HG03342 (cell line): ENCODE measurements at regions not wholly inside any gene's neighbourhood (a gene's known extent, or its start where the extent isn't known, plus 50 kb on each side); places are given as distances from the start of the nearest gene placed in this dataset.

ENCODE experiments used
- ATAC-seq: cut with Tn5 transposase; IDR thresholded peaks from one replicate; pipeline ENCODE4 v1.9.1; 2021; ENCODE audit warnings: mild to moderate bottlenecking, moderate library complexity; ENCODE audit not compliant: unreplicated experiment

DNA sequence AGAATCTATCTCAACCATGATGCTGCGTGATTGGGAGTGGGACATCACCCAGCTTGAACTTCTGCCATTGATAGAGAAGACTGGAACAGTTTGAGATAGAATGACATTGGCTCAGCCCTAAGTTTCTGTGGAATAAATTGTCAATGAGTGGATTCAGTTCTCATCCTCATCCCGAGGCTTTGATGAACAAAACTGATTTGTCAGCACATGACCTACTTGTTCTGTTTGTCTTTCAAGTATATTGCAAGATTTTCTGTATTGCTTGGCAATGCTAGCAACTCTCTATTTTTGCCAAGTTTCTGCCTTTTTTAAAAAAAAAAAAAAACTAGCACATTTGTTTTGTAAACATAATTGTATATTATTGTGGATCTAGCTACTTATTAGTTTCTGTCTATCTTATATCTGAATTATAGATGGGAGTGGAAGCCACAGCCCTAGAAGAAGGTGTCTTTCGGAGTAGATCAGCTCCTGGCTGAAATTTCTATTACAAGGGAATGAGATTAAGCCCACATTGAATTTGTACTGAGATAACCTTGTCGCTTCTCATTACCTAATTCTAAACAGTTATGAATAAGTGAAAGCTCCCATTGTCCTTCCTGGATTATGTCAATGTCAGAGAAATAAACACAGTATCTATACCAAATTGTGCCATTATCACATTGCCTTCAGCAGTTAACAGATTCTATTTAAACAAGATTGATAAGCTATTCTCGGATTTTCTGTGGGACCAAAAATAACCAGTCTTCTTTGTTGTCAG is 166.1 kb downstream of the TNFSF13B start:
- ATAC-seq, result no peak

DNA sequence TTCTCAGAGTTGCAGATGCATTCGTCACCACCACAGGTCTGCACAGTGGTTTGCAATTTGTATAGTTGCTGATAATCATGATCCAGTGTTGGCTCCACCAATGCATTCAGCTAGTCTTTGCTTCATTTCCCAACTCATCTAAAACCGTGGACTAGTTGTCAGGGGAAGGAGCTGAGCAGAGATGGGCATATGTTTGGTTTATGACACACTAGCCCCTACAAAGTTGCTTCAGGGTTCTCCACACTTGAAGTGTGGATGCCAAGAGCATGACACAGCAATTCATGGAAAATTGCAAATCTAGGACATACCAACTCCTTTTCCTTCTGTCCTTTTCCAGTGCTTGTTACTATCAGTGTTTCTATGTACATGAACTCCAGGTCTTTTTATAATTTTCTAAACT is 168.0 kb downstream of the TNFSF13B start:
- ATAC-seq, result no peak

DNA sequence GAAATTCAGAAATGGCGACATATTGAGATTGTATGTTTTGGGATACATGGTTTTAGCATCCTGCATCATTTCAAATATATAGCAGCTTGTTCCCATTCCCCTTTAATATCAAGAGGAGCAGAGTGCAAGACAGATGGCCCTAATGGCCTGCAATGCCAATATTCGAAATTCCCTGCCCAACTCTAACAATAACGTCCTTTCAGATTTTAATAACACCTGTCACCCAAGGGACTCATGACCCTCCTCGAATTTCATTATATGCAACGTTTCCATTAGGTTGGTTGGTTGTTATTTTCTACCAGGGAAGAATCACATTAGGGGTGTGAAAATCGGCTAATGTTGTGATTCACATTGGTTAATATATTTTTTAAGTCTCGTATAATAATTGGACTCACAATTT is 170.0 kb downstream of the TNFSF13B start:
- ATAC-seq, result no peak

DNA sequence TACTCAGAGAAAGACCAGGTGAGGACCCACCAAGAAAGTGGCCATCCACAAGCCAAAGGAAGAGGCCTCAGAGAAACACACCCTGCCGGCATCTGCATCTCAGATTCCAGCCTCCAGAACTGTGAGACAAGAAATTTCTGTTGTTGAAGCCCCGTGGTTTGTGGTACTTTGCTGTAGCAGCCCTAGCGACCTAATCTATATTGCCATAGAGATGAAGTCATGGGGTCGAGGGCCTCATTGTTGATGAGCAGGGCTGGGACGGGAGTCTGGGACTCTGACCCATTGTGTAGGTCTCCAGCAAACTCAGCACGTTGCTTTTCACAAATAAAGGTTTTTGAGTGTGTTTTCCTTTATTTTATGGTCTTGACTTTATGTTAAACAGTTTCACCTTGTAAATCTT is 174.9 kb downstream of the TNFSF13B start:
- no peak for ATAC-seq

DNA sequence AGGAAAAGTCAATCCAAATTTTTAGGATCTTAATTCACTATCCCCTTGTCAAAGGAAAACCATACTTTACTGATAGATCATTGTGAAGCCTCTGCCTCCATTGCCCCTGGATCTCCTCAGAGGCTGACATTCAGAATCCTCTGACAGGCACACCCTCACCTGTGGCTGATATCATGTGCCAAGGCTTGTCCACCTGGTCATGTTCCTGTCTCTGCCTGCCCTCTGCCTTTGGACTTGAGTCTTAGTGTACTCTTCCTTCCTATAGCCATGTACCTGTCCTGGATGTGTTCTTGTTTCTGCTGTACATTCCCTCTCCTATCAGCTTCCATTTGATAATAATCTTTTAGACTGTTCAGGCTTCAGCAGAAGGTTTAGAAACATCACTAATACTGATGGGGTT is 179.4 kb downstream of the TNFSF13B start:
- ATAC-seq, result no peak

DNA sequence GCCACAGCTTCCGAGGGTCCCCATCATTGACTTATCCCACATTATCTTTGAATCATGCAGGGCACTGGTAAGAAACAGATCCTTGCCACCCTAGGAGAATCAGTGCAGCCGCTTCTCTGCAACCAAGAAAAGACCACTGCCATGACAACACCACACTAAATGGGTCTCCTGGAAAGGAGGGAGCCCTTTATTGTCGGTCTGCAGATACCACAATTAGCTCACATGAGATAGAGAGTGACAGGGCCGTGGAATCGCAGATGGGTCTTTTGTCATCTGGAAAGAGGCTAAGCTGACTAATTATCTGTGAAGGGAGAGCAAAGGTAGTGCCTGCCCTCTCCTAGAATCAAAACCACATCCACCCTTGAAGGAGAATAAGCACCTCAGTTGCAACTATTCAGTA is 178.3 kb upstream of the MYO16 start:
- ATAC-seq, result no peak

DNA sequence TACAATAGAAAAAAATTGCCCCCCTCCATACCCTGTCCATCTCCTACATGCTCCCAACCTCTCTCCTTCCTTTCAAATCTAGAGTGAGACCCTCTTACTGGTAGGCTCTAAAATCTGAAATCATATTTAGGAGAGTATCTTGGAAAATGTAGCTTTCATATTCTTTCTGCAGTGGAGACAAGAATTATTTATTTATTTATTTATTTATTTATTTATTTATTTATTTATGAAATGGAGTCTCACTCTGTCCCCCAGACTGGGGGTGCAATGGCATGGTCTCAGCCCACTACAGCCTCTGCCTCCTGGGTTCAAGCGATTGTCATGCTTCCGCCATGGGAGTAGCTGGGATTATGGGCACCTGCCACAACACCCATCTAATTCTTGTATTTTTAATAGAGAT is 174.1 kb upstream of the MYO16 start:
- no peak for ATAC-seq

DNA sequence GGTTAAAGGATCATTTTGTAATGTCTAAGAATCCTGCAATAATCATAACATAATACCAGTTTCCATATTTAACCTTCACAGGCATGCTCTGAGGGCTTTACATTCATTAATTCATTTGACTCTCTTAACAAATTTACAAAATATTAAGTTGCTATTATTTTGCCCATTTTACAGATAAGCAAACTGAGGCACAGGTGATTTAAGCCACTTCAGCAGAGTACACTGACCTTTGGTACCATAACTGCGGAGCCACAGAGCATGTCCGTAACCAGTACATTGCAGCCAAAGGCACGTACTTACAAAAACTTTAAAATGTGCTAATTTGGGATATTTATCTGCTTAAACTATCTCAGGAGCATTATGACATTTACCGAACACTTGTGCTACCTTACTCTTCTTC is 169.4 kb upstream of the MYO16 start:
- ATAC-seq, result no peak

DNA sequence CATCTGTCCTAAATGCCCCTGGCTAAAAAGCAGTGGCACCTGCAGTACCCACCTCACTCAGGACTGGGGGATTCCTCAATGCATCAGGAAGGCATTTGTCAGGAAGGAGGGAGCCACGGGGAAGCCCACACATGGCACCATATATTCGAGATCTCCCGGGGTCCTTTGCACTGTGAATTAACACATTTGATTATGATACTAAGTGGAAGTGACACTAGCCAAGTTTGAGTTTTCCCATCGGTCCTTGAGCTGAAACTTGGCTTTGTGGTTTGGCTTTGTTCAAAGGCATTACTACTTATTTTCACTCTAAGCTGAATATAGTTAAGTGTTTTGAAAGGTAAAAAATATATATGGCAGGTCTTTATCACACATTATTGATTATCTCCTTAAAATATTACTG is 168.7 kb upstream of the MYO16 start:
- ATAC-seq, result no peak

DNA sequence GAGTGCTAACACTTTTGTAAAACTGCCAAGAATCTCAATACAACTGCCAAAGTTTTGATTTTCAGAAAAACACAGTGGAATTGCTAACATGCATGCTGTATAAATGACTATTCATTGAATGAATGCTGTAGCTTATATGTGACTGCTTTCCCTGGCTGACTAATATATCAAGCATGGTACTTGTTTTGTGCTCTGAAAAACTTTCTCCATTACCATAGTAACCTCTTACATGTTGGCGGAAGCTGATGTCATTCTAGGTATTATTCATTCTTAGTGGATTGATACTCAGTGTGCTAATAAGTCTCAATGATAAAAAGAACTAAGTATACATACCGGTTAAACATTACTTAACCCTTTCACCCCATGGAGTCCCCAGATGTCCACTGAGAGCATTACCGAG is 166.1 kb upstream of the MYO16 start:
- ATAC-seq, result peak; percentile 68

DNA sequence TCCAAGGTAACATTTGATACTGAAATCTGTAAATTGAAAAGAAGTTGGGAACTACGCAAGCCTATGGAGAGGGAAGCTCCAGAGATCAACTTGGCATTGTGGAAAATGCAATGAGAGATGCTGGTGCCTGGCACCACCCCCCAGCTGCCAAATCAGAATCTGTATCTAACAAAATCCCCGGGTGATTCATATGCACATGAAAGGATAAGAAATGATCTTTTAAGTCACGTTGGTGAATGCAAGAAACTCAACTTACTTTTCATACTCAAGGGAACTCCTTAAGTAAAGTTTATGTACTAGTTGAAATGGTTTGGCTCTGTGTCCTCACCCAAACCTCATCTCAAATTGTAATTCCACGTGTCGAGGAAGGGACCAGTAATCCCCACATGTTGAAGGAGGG is 158.5 kb upstream of the MYO16 start:
- ATAC-seq, result no peak

DNA sequence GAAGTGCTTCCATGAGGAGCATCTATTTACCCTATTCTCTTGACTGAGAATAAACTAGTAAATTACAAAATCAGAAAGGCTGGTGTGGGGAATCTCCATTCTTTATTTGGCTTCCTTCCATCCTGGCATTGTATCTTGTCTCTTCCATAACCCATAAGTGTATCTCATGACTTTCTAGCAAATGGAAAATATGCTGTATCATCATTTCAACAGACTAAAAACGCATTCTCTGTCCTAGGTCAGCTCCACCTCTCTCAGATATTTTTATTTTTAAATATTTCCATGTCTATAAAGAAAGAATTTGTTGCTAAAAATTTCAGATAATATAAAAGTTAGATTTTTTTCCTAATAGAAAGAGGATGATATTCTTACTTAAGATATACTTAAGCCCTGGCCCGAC is 154.2 kb upstream of the MYO16 start:
- no peak for ATAC-seq

DNA sequence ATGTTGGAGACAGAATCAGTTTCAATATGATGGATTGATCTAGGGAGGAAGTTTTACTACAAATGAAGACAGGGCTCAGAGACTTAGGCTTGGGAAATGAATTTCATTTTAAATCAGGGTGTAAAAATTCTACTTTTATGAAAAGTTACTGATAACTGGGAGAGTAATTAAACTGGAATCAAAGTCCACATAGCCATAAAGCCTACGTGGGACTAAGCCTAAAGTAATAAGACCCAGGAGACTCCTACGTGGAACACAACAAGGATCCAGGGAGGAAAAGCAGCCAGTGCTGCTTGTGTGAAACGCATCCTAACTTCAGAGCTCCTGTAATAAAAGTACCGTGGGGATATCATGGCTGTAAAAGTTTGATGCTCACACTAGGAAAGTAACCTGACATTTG is 152.0 kb upstream of the MYO16 start:
- ATAC-seq, result no peak

DNA sequence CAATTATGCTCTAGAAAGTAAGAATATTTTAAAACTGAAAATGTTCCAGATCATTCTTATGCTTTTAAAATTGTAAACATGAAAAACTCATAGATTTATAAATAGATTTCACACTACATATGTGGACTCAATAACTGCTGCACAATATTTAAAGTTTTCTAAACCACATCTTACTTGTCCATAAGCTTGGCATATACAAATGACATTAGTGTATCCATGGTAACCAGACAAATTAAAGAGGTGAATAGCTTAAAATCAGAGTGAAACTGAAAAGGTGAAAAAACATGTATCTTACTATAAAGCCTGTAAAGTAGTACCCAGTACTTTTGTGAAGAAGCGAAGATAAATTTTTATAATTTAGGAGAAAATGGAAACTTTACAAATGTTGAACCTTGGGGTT is 151.2 kb upstream of the MYO16 start:
- ATAC-seq, result no peak

DNA sequence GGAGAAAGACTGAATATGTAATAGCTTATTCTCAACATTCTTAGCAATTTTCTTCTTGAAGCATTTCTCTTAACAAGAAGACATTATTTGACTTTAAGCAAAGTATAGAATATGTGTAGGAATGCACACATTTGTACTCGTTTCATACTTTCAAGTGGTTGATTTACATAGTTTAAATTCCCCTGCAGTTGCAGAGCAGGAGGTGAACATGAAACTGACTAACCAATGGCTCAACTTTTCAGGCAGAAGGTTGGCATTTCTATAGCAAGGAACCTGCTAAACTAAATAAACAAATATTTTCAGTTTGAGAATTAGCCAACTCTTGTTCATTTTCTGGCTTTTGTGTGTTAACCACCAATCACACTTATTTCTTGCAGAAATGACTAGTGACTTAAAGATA is 145.4 kb upstream of the MYO16 start:
- no peak for ATAC-seq

DNA sequence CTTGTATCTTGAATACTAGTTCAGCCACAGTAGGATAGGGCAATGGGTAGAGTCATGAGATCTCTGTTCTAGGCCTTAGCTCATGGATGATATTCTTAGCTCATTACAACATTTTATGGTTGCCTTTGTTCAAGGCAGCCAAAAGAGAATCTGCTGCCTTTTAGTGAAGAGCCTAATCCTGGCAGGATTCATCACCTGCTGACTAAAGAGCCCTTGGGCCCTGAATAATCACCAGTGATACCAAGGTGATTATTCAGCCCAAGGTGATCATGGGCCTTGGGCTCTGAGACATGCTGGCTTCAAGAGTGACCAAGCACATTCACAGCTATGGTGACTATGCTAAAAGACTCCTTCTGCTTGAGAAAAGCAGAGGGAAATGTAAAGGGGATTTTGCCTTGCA is 143.3 kb upstream of the MYO16 start:
- ATAC-seq, result no peak

DNA sequence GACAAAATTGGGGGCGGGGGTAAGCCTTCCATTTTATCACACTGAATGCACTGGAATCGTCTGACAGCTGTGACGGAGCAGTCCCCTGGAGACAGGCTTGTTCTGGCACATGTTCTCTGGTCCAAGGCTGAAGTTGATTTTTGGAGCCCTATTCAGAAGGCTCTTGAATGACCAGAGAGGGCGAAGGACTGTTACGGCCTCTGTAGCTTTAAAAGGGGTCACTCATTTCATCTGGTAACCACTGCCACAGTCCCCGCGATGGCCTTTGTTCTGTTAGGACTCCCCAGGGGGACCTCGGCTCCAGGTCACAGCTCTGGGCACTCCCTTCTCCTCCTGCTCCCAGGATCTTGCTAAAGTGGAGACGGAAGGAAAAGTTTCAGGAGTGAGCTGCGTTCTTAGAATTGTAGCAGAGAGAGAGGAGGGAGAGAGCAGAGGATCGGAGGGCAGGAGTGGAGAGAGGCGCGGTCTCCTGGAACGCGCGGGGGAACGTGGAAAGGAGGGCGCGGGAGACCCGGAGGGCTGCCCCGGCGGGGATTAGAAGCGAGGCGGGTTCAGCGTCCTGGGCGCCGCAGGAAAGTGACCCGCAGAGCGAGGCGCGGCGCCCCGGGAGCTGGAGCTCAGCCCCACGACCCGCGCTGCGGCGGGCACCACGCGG is 134.3 kb upstream of the MYO16 start:
- ATAC-seq, result no peak

DNA sequence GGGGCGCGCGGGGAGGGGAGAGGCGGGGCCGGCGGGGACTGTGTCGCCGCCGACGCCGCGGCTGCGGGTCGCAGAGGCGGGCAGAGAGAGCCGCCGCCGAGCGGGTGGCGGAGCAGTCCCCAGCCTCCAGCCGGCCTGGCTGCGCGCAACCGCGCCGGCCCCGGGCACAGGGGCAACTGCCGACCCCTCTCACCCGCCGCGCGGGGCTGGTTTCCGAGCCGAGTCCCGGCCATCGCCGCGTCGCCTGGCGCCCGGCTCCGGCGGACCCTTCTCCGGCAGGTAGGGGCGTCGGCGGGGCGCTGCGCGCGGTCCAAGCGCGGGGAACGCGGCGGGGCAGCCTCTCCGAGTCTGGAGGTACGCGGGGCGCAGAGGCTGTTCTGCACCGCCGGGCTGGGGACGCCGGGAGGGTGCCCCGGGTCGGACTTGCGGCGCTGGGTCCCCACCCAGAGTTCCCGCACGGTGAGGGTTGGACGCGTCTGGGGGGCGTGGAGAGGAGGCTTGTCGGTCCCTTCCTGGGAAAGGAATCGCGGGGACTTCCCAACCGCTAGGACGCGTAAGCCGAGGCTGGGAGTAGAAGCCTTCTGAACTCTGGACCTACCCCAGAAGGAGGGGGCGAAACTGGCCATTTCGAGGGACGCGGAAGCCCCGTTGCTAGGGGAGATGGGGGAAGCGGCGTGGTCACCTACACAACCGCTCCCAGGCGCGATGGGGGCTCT is 133.6 kb upstream of the MYO16 start:
- no peak for ATAC-seq

DNA sequence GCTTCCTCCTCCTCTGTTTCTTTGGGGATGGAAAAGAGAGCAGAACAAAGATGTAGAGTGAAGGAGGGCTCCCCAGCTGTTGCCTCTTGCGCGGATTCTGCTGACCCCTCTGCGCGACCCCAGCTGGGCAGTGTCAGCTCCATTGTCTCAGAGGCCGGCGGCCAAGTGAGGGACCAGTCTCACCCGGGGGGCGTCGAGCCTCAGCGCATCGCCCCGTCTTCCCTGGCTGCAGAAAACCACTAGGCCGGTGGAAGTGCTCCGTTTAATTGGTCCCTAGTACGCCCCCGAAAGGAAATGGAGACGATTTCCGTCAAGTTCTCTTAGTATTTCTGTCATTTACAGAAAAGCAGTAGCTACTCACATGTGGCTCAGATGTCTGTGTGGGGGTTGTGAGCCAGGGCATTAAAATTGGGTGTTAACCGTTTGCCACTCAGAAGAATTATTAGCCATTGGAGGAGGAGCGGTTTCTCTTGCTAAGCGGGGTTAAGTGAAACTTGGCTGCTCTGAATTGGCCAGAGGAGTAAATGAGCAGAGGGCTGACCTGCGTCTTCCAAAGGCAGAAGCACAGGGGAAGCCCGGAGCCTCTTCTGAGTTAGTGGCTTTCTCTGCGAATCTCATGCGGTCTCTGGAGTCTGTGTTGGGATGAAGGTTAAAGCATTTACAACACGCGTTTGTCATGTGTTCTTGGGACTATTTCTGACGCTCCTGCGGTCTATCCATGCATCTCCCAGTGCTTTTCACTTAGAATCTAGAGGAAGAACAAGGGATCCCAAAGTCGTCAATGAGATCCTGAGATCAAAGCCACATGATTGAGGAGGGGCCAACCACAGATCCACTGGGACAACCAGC is 132.8 kb upstream of the MYO16 start:
- no peak for ATAC-seq

DNA sequence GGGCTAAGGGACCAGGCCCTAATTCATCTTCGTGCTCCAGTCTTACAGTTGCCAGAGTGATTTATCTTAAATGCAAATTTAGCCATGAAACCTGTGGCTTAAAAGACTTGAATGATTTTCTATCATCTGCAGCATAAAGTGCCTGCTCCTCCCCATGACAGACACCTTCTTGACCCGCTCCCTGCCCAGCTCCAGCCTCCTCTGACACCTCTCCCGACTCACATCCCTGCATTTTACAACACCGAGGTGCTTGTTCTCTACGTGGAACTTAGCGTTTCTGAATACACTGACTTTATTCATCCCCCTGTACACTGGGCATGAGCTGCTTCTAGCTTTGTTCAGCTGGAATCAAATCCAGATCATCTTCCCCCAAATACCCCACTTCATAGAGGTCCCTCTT is 128.7 kb upstream of the MYO16 start:
- ATAC-seq, result no peak

DNA sequence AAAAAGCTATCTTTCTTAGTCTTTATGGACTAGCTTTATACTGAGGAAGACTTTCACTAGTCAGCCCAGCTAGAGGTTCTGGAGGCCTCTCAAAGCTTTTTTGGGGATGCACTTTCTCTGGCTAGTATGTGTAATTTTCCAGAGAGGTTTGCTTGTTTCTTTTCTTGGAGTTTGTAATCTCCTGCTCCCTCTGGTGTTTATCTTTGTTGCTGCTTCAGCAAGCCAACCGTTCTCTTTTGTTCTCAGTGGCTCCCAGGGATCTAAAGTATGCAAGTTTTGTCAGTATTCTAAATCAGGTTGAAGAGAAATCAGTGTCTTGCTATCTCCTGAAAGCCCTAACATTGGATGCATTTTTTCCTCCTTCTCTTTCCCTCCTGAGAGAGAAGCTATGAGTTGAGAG is 121.1 kb upstream of the MYO16 start:
- no peak for ATAC-seq
